ENCODE measurements at regions not wholly inside any gene's neighbourhood (a gene's known extent, or its start where the extent isn't known, plus 50 kb on each side); places are given as distances from the start of the nearest gene placed in this dataset.

- TF ChIP-seq WRNIP1 (IDR thresholded peaks at IDR 0.05; ENCODE audit: borderline replicate concordance, low read depth, low read length) (no peak), RAD21 (IDR thresholded peaks at IDR 0.05; ENCODE audit: insufficient read depth, low read depth, low read length) (no peak), NFIC (IDR thresholded peaks at IDR 0.05; ENCODE audit: low read depth, low read length) (no peak), ZSCAN29 (IDR thresholded peaks at IDR 0.05) (no peak), NFYA (IDR thresholded peaks at IDR 0.05; ENCODE audit: borderline replicate concordance, low read depth, low read length) (no peak), SIX5 (IDR thresholded peaks at IDR 0.05; ENCODE audit: low read depth, low read length, severe bottlenecking) (no peak), PAX5 (IDR thresholded peaks at IDR 0.05; ENCODE audit: borderline replicate concordance, low read depth, low read length) (no peak), PRDM15 (CRISPR knock-in tag; IDR thresholded peaks at IDR 0.05) (no peak), POLR2AphosphoS5 (IDR thresholded peaks at IDR 0.05; ENCODE audit: low read length) (no peak), EZH2 (IDR thresholded peaks at IDR 0.05; ENCODE audit: borderline replicate concordance, control insufficient read depth, low read depth, low read length) (no peak), BCL11A (IDR thresholded peaks at IDR 0.05; ENCODE audit: low read depth, low read length) (no peak), SUZ12 (IDR thresholded peaks at IDR 0.05; ENCODE audit: unreplicated experiment) (no peak)
These were observed 76.9 kb upstream of the TIAM1 start (continued) for GRCh38 chr21:31420988-31421387.
